ENCODE measurements at regions not wholly inside any gene's neighbourhood (a gene's known extent, or its start where the extent isn't known, plus 50 kb on each side); places are given as distances from the start of the nearest gene placed in this dataset.

DNA sequence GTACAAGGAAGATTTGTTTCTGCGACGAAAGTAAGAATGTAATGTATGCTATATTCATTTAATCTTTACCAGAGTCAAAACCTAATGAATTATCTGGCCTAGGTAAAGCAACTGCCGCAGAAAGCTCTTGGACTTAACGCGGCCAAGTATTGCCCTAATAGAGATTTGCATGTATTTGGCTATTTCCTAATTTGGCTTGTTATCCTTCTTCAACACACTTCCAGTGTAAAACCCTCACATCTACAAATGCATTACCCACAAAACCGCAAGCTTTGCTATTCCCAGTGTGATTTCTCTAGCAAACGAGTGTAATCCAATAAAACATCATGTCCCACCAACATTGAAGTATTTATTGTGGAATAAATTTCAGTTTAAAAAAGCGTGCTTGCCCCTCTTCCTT lies 123.8 kb upstream of the LMO4 start:
- TF ChIP-seq, protein P1, sequence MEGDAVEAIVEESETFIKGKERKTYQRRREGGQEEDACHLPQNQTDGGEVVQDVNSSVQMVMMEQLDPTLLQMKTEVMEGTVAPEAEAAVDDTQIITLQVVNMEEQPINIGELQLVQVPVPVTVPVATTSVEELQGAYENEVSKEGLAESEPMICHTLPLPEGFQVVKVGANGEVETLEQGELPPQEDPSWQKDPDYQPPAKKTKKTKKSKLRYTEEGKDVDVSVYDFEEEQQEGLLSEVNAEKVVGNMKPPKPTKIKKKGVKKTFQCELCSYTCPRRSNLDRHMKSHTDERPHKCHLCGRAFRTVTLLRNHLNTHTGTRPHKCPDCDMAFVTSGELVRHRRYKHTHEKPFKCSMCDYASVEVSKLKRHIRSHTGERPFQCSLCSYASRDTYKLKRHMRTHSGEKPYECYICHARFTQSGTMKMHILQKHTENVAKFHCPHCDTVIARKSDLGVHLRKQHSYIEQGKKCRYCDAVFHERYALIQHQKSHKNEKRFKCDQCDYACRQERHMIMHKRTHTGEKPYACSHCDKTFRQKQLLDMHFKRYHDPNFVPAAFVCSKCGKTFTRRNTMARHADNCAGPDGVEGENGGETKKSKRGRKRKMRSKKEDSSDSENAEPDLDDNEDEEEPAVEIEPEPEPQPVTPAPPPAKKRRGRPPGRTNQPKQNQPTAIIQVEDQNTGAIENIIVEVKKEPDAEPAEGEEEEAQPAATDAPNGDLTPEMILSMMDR (IDR thresholded peaks at IDR 0.05): no peak
- TF ChIP-seq EP300 (IDR thresholded peaks at IDR 0.05; ENCODE audit: borderline replicate concordance in 1 of 2, low read depth in 1 of 2, low read length in 1 of 2): no peak
- TF ChIP-seq TEAD4 (IDR thresholded peaks at IDR 0.05; ENCODE audit: borderline replicate concordance, insufficient read depth): no peak

Measured in SK-N-SH (cell line).